GM12878 (cell line): ENCODE measurements at regions not wholly inside any gene's neighbourhood (a gene's known extent, or its start where the extent isn't known, plus 50 kb on each side); places are given as distances from the start of the nearest gene placed in this dataset.

Experiments used
- BHLHE40 ChIP-seq, 2 experiments: fragments of 450-650 bp in 1 of 2; IDR thresholded peaks; 2 replicates each; pipeline ENCODE4 v1.6.1; 2011 to 2017; ENCODE audit warnings: low read depth in 2 of 2, borderline replicate concordance in 1 of 2, improper control_type of control experiment in 1 of 2, low read length in 1 of 2, mild to moderate bottlenecking in 1 of 2
- CEBPZ ChIP-seq: fragments of 150-350 bp; IDR thresholded peaks from 2 replicates; pipeline ENCODE4 v1.6.1; 2016; ENCODE audit warnings: low read depth, low read length
- DPF2 ChIP-seq: fragments of 450-650 bp; IDR thresholded peaks from 2 replicates; pipeline ENCODE4 v1.6.1; 2017; ENCODE audit warnings: mild to moderate bottlenecking
- GATAD2B ChIP-seq: fragments of 450-650 bp; conservative IDR thresholded peaks from 2 replicates; pipeline ENCODE4 v1.6.1; 2017; ENCODE audit warnings: low read depth, mild to moderate bottlenecking, moderate library complexity
- HCFC1 ChIP-seq: fragments of 150-350 bp; IDR thresholded peaks from 2 replicates; pipeline ENCODE4 v1.6.1; 2014; ENCODE audit warnings: low read length
- IKZF2 ChIP-seq, 2 experiments: fragments of 450-650 bp; IDR thresholded peaks; 2 replicates each; pipeline ENCODE4 v1.6.1; 2017; ENCODE audit warnings: mild to moderate bottlenecking in 2 of 2, moderate library complexity in 2 of 2
- JUNB ChIP-seq: IDR thresholded peaks from 2 replicates; pipeline ENCODE4 v1.6.1; 2016; ENCODE audit warnings: antibody characterized with exemption, mild to moderate bottlenecking
- LARP7 ChIP-seq: fragments of 450-650 bp; IDR thresholded peaks from 2 replicates; pipeline ENCODE4 v1.6.1; 2017; ENCODE audit warnings: mild to moderate bottlenecking
- NBN ChIP-seq: fragments of 450-650 bp; IDR thresholded peaks from 2 replicates; pipeline ENCODE4 v1.6.1; 2016
- NFYA ChIP-seq: IDR thresholded peaks from 2 replicates; pipeline ENCODE4 v1.6.1; 2011; ENCODE audit warnings: low read depth, mild to moderate bottlenecking, low read length, improper control_type of control experiment, borderline replicate concordance
- NR2F1 ChIP-seq: fragments of 450-650 bp; conservative IDR thresholded peaks from 2 replicates; pipeline ENCODE4 v1.6.1; 2017; ENCODE audit warnings: mild to moderate bottlenecking
- PAX5 ChIP-seq: IDR thresholded peaks from 2 replicates; pipeline ENCODE4 v1.6.1; 2011; ENCODE audit warnings: low read depth, low read length, borderline replicate concordance
- PAX8 ChIP-seq: fragments of 450-650 bp; IDR thresholded peaks from 2 replicates; pipeline ENCODE4 v1.6.1; 2017; ENCODE audit warnings: mild to moderate bottlenecking, moderate library complexity
- RB1 ChIP-seq: fragments of 450-650 bp; formaldehyde crosslinking; IDR thresholded peaks from 2 replicates; pipeline ENCODE4 v1.6.1; 2017; ENCODE audit warnings: mild to moderate bottlenecking, borderline replicate concordance
- SMAD5 ChIP-seq: IDR thresholded peaks from 2 replicates; pipeline ENCODE4 v1.6.1; 2016; ENCODE audit warnings: antibody characterized with exemption, low read depth
- SPI1 ChIP-seq: IDR thresholded peaks from 2 replicates; pipeline ENCODE4 v1.6.1; 2011; ENCODE audit warnings: low read depth, mild to moderate bottlenecking, low read length, moderate library complexity, borderline replicate concordance; ENCODE audit not compliant: insufficient read depth
- ZNF622 ChIP-seq: fragments of 450-650 bp; IDR thresholded peaks from 2 replicates; pipeline ENCODE4 v1.6.1; 2017; ENCODE audit warnings: mild to moderate bottlenecking, inconsistent platforms
- TF ChIP-seq, protein P1 (sequence below): fragments of 450-650 bp; IDR thresholded peaks from 2 replicates; pipeline ENCODE4 v1.6.1; 2018; ENCODE audit warnings: borderline replicate concordance, mild to moderate bottlenecking; ENCODE audit not compliant: partially characterized antibody
- TF ChIP-seq, protein P2 (sequence below): fragments of 450-650 bp; IDR thresholded peaks from 2 replicates; pipeline ENCODE4 v1.6.1; 2014; ENCODE audit warnings: mild to moderate bottlenecking
- TF ChIP-seq, protein P3 (sequence below): fragments of 450-650 bp; IDR thresholded peaks from 2 replicates; pipeline ENCODE4 v1.6.1; 2016; ENCODE audit warnings: mild to moderate bottlenecking, moderate library complexity, borderline replicate concordance

DNA sequence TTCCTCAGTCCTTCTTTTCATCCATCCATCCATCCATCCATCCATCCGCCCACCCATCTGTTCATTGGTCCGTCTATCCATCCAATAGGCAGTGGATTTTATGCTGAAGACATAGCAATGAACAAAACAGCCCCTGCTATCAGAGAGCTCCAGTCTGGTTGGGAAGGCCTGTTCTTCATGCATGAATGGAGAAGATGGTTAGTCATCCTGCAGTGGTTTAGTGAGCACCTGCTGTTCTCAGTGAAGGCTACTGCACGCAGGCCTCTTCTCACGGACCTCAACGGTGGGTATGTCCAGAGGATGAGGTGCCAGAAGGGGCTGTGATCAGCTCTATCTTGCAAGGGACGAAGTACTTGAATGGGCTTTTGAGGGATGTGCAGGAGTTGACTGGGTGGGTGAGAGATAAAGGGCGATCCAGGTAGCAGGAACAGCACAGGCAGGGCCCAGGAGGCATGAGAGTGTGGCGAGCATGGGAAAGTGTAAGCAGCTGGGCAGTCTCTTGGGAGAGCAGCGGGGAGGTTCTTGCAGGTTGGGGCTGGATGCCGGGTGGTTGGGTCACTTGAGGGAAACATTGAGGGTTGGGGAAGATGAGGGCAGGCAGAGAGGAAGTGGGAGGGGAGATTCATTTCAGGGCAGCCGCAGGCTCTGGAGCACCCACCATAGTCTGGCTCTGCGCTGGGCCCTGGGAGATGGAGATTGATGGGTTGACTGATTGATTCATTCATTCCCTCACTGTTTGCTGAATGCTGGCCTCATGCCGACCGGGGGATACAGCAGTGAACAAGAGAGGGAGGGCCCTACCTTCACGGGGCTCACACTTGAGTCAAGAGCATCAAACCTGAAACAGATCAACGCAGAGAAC, 115.0 kb upstream of the CIBAR2 start (continued):
- peak; percentile 49 to 84; a peak in 3 of 4 replicates for TF ChIP-seq BHLHE40 (IDR thresholded peaks at IDR 0.05; ENCODE audit: borderline replicate concordance in 1 of 2, low read depth in 2 of 2, low read length in 1 of 2)
- no peak for TF ChIP-seq HCFC1
- TF ChIP-seq DPF2: peak; percentile 97
- TF ChIP-seq SMAD5: peak; percentile 47; the same call in 1 of the 2 replicates
- peak; percentile 79 for TF ChIP-seq NR2F1
- TF ChIP-seq, protein P1, sequence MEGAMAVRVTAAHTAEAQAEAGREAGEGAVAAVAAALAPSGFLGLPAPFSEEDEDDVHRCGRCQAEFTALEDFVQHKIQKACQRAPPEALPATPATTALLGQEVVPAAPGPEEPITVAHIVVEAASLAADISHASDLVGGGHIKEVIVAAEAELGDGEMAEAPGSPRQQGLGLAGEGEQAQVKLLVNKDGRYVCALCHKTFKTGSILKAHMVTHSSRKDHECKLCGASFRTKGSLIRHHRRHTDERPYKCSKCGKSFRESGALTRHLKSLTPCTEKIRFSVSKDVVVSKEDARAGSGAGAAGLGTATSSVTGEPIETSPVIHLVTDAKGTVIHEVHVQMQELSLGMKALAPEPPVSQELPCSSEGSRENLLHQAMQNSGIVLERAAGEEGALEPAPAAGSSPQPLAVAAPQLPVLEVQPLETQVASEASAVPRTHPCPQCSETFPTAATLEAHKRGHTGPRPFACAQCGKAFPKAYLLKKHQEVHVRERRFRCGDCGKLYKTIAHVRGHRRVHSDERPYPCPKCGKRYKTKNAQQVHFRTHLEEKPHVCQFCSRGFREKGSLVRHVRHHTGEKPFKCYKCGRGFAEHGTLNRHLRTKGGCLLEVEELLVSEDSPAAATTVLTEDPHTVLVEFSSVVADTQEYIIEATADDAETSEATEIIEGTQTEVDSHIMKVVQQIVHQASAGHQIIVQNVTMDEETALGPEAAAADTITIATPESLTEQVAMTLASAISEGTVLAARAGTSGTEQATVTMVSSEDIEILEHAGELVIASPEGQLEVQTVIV: peak; percentile 36
- TF ChIP-seq PAX5: peak; percentile 99
- peak; percentile 100 for TF ChIP-seq GATAD2B
- no peak for TF ChIP-seq NFYA
- TF ChIP-seq NBN: peak; percentile 100
- peak; percentile 96 to 98 for TF ChIP-seq IKZF2 (IDR thresholded peaks at IDR 0.05)
- TF ChIP-seq PAX8: peak; percentile 96
- TF ChIP-seq ZNF622: no peak
- peak; percentile 98 for TF ChIP-seq SPI1
- peak; percentile 98; the same call in 1 of the 2 replicates for TF ChIP-seq RB1
- TF ChIP-seq, protein P2, sequence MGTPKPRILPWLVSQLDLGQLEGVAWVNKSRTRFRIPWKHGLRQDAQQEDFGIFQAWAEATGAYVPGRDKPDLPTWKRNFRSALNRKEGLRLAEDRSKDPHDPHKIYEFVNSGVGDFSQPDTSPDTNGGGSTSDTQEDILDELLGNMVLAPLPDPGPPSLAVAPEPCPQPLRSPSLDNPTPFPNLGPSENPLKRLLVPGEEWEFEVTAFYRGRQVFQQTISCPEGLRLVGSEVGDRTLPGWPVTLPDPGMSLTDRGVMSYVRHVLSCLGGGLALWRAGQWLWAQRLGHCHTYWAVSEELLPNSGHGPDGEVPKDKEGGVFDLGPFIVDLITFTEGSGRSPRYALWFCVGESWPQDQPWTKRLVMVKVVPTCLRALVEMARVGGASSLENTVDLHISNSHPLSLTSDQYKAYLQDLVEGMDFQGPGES: no peak
- TF ChIP-seq JUNB: peak; percentile 80
- peak; percentile 71 for TF ChIP-seq LARP7
- TF ChIP-seq, protein P3, sequence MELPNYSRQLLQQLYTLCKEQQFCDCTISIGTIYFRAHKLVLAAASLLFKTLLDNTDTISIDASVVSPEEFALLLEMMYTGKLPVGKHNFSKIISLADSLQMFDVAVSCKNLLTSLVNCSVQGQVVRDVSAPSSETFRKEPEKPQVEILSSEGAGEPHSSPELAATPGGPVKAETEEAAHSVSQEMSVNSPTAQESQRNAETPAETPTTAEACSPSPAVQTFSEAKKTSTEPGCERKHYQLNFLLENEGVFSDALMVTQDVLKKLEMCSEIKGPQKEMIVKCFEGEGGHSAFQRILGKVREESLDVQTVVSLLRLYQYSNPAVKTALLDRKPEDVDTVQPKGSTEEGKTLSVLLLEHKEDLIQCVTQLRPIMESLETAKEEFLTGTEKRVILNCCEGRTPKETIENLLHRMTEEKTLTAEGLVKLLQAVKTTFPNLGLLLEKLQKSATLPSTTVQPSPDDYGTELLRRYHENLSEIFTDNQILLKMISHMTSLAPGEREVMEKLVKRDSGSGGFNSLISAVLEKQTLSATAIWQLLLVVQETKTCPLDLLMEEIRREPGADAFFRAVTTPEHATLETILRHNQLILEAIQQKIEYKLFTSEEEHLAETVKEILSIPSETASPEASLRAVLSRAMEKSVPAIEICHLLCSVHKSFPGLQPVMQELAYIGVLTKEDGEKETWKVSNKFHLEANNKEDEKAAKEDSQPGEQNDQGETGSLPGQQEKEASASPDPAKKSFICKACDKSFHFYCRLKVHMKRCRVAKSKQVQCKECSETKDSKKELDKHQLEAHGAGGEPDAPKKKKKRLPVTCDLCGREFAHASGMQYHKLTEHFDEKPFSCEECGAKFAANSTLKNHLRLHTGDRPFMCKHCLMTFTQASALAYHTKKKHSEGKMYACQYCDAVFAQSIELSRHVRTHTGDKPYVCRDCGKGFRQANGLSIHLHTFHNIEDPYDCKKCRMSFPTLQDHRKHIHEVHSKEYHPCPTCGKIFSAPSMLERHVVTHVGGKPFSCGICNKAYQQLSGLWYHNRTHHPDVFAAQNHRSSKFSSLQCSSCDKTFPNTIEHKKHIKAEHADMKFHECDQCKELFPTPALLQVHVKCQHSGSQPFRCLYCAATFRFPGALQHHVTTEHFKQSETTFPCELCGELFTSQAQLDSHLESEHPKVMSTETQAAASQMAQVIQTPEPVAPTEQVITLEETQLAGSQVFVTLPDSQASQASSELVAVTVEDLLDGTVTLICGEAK: 0 out of 2 replicates have a peak, but pooled peaks have one; percentile 17
- TF ChIP-seq CEBPZ: no peak
